ENCODE measurements at regions not wholly inside any gene's neighbourhood (a gene's known extent, or its start where the extent isn't known, plus 50 kb on each side); places are given as distances from the start of the nearest gene placed in this dataset.
"Not testable (repeated sequence)": the region's sequence is repeated elsewhere in the genome, so short reads cannot be mapped to it uniquely, and the experiment has no call there.

DNA sequence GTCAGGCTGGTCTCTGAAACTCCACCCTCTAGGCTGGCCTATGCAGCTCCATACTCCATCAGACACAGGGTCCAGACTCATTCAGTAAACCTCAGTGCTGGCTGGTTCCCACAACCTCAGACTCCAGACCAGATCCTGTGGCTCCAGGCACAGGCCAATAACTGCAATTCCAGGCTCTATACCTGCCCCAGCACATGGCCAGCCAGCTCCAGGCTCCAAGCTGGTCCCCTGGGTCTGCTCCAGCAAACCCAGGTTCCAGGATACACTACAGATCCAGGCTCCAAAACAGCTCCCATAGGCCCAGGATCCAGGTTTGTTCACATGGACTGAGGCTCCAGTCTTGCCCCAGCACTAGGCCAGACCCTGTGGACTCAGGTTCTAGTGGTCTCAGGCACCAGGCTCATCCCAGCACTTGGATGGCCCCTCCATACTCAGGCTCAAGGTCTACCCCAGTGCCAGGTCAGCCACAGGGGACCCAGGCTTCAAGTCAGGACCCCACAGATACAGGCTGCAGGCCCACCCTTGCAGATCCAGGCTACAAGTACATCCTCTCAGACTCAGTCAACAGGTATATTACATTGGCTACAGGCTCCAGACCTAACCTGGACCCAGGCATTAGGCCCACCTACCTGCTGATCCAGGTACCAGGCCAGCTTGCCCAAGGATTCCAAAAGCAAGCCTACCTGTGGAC, 117.6 kb upstream of the TMEM170B start:
- no peaks in the 10 kb centered on the region for H3K4me1 ChIP-seq (ENCODE audit: control insufficient read depth in 1 of 2, insufficient read depth in 2 of 2, low read length in 2 of 2)
- no peak overlapping the region for H3K4me3 ChIP-seq (ENCODE audit: low read length in 2 of 2)
- H3K27me3 ChIP-seq (ENCODE audit: control insufficient read depth in 1 of 2, insufficient read depth in 2 of 2, low read length in 1 of 2): no peaks in the 10 kb centered on the region
- no peak for DNase-seq
- intact Hi-C loops (cut with DNase I): loop anchor here in 1 of 2 donors (10.0 kb wide), 1 partner anchor 65 kb away; no protein-coding TSS in a partner anchor
- H3K9me3 ChIP-seq (ENCODE audit: control insufficient read depth, low read length): no peaks in the 10 kb centered on the region
- no peak overlapping the region for H3K27ac ChIP-seq (ENCODE audit: low read depth in 1 of 2, low read length in 2 of 2)
- no peak for ATAC-seq (ENCODE audit: low FRiP score)
- no peaks in the 10 kb centered on the region for H3K36me3 ChIP-seq (ENCODE audit: control insufficient read depth in 1 of 2, insufficient read depth in 2 of 2, low read length in 1 of 2)

- Histone ChIP-seq H3K9me3 (ENCODE audit: control insufficient read depth, low read length) (no peaks in the 10 kb centered on the region), H3K4me1 (ENCODE audit: control insufficient read depth in 1 of 2, insufficient read depth in 2 of 2, low read length in 2 of 2) (peaks cover 0 to 2% of the 10 kb centered on the region in 2 donors), H3K4me3 (ENCODE audit: low read length in 2 of 2) (no peak overlapping the region), H3K27me3 (ENCODE audit: control insufficient read depth in 1 of 2, insufficient read depth in 2 of 2, low read length in 1 of 2) (no peaks in the 10 kb centered on the region), H3K36me3 (ENCODE audit: control insufficient read depth in 1 of 2, insufficient read depth in 2 of 2, low read length in 1 of 2) (no peaks in the 10 kb centered on the region), H3K27ac (ENCODE audit: low read depth in 1 of 2, low read length in 2 of 2) (no peak overlapping the region)
- DNase-seq (no peak), ATAC-seq (ENCODE audit: low FRiP score) (no peak)
- intact Hi-C loops (cut with DNase I): loop anchor here in 1 of 2 donors (10.0 kb wide), 1 partner anchor 64 kb away; no protein-coding TSS in a partner anchor
- 86 to 89% methylated on average over 2 of the region's 2 CpGs for WGBS, 2 donors
These were observed 119.2 kb upstream of the TMEM170B start for GRCh38 chr6:11418290-11418905.

DNA sequence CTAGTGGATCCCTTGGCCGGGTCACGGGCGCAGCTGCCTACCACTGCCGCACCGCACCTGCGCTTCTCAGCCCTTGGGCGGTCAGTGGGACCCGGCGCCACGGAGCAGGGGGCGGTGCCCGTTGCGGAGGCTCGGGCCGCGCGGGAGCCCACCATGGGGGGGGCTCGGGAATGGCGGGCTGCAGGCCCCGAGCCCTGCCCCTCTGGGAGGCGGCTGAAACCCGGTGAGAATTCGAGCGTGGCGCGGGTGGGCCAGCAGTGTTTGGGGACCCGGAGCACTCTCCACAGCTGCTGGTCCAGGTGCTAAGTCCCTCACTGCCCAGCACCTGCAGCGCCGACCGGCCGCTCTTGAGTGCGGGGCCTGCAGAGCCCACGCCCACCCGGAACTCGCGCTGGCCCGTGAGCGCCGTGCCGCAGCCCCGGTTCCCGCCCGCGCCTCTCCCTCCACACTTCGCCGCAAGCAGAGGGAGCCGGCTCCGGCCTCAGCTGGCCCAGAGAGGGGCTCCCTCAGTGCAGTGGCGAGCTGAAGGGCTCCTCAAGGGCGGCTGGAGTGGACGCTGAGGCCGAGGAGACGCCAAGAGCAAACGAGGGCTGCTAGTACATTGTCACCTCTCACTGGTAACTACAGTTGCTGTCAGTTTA, 120.5 kb upstream of the TMEM170B start:
- Histone ChIP-seq H3K9me3 (ENCODE audit: control insufficient read depth, low read length) (no peaks in the 10 kb centered on the region), H3K27ac (ENCODE audit: low read depth in 1 of 2, low read length in 2 of 2) (no peak overlapping the region), H3K27me3 (ENCODE audit: control insufficient read depth in 1 of 2, insufficient read depth in 2 of 2, low read length in 1 of 2) (no peaks in the 10 kb centered on the region), H3K4me3 (ENCODE audit: low read length in 2 of 2) (no peak overlapping the region), H3K36me3 (ENCODE audit: control insufficient read depth in 1 of 2, insufficient read depth in 2 of 2, low read length in 1 of 2) (no peaks in the 10 kb centered on the region), H3K4me1 (ENCODE audit: control insufficient read depth in 1 of 2, insufficient read depth in 2 of 2, low read length in 2 of 2) (peaks cover 2 to 4% of the 10 kb centered on the region in 2 donors)
- intact Hi-C loops (cut with DNase I): loop anchor here in 1 of 2 donors (10.0 kb wide), 1 partner anchor 62 kb away; no protein-coding TSS in a partner anchor
- 96 to 97% methylated on average over 51 to 54 of the region's 54 CpGs for WGBS, 2 donors
- ATAC-seq (ENCODE audit: low FRiP score) (no peak), DNase-seq (no peak)

DNA sequence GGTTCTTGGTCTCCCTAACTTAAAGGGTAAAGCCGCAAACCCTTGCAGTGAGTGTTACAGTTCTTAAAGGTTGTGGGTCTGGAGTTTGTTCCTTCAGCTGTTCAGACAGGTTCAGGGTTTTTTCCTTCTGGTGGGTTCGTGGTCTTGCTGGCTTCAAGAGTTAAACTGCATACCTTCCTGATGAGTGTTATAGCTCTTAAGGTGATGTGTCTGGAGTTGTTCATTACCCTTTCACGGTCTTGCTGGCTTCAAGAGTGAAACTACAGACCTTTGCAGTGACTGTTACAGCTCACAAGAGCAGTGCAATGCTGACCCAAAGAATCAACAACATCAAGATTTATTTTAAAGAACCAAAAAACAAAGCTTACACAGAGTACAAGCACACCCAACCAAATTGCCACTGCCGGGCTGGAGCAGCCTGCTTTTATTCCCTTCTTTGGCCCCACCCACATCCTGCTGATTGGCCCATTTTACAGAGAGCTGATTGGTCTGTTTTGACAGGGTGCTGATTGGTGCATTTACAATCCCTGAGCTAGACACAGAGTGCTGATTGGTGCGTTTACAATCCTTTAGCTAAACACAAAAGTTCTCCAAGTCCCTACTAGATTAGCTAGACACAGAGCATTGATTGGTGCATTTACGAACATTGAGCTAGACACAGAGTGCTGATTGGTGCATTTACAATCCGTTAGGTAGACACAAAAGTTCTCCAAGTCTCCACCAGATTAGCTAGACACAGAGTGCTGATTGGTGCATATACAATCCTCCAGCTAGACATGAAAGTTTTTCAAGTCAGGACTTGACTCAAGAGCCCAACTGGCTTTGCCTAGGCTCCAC, 121.2 kb upstream of the TMEM170B start:
- not testable (repeated sequence) for H3K36me3 ChIP-seq (ENCODE audit: control insufficient read depth in 1 of 2, insufficient read depth in 2 of 2, low read length in 1 of 2); H3K9me3 ChIP-seq (ENCODE audit: control insufficient read depth, low read length); H3K27ac ChIP-seq (ENCODE audit: low read depth in 1 of 2, low read length in 2 of 2); ATAC-seq (ENCODE audit: low FRiP score); H3K4me3 ChIP-seq (ENCODE audit: low read length in 2 of 2); H3K4me1 ChIP-seq (ENCODE audit: control insufficient read depth in 1 of 2, insufficient read depth in 2 of 2, low read length in 2 of 2); H3K27me3 ChIP-seq (ENCODE audit: control insufficient read depth in 1 of 2, insufficient read depth in 2 of 2, low read length in 1 of 2); DNase-seq
- 76 to 77% methylated on average over 7 of the region's 7 CpGs for WGBS, 2 donors
- intact Hi-C loops (cut with DNase I): loop anchor here in 1 of 2 donors (10.0 kb wide), 1 partner anchor 62 kb away; no protein-coding TSS in a partner anchor

- Histone ChIP-seq H3K36me3 (ENCODE audit: control insufficient read depth in 1 of 2, insufficient read depth in 2 of 2, low read length in 1 of 2) (no peaks in the 10 kb centered on the region), H3K27ac (ENCODE audit: low read depth in 1 of 2, low read length in 2 of 2) (no peak overlapping the region), H3K4me3 (ENCODE audit: low read length in 2 of 2) (no peak overlapping the region), H3K4me1 (ENCODE audit: control insufficient read depth in 1 of 2, insufficient read depth in 2 of 2, low read length in 2 of 2) (peaks cover 3 to 4% of the 10 kb centered on the region in 2 donors), H3K9me3 (ENCODE audit: control insufficient read depth, low read length) (no peaks in the 10 kb centered on the region), H3K27me3 (ENCODE audit: control insufficient read depth in 1 of 2, insufficient read depth in 2 of 2, low read length in 1 of 2) (no peaks in the 10 kb centered on the region)
- 95 to 98% methylated on average over 7 of the region's 7 CpGs for WGBS, 2 donors
- no peak for DNase-seq
- intact Hi-C loops (cut with DNase I): loop anchor here in 1 of 2 donors (1.0 to 10.0 kb wide), 2 partner anchors 17 to 61 kb away; no protein-coding TSS in a partner anchor
- no peak for ATAC-seq (ENCODE audit: low FRiP score)
These were observed 122.0 kb upstream of the TMEM170B start for GRCh38 chr6:11415557-11415956.

GRCh38 chr6:11414176-11414963, 123.2 kb upstream of the TMEM170B start:
- no peak for ATAC-seq (ENCODE audit: low FRiP score)
- peak overlapping the region; percentile 12 to 63 for H3K27ac ChIP-seq (ENCODE audit: low read depth in 1 of 2, low read length in 2 of 2)
- WGBS, 2 donors: 87 to 96% methylated on average over 2 of the region's 2 CpGs
- no peak overlapping the region for H3K4me3 ChIP-seq (ENCODE audit: low read length in 2 of 2)
- no peak for DNase-seq
- no peaks in the 10 kb centered on the region for H3K27me3 ChIP-seq (ENCODE audit: control insufficient read depth in 1 of 2, insufficient read depth in 2 of 2, low read length in 1 of 2)
- intact Hi-C loops (cut with DNase I): loop anchor here (5.0 to 10.0 kb wide), 4 partner anchors 60 to 182 kb away; partner anchors contain the start of gene NEDD9 (in 1 of the 2)
- H3K4me1 ChIP-seq (ENCODE audit: control insufficient read depth in 1 of 2, insufficient read depth in 2 of 2, low read length in 2 of 2): peaks cover 3 to 4% of the 10 kb centered on the region in 2 donors
- no peaks in the 10 kb centered on the region for H3K36me3 ChIP-seq (ENCODE audit: control insufficient read depth in 1 of 2, insufficient read depth in 2 of 2, low read length in 1 of 2)
- H3K9me3 ChIP-seq (ENCODE audit: control insufficient read depth, low read length): no peaks in the 10 kb centered on the region

DNA sequence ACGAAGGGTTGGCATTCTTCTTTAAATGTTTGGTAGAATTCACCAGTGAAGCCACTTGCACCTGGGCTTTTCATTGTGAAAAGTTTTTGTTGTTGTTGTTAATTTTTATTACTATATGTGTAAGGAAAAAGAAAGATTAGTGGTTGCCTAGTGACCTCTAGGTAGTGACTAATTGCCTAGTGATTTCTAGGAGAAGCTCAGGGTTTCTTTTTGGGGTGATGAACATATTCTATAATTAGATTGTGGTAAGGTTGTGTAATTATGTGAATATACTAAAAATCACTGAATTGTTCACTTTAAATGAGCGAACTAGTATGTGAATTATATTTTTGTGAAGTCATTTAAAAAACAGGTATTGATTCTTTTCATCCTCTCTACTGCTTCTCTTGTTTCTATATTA, 123.8 kb upstream of the TMEM170B start:
- Histone ChIP-seq H3K27ac (ENCODE audit: low read depth in 1 of 2, low read length in 2 of 2) (peak overlapping the region in 1 of 2 donors; percentile 99), H3K4me1 (ENCODE audit: control insufficient read depth in 1 of 2, insufficient read depth in 2 of 2, low read length in 2 of 2) (peaks cover 3 to 4% of the 10 kb centered on the region in 2 donors), H3K4me3 (ENCODE audit: low read length in 2 of 2) (no peak overlapping the region), H3K27me3 (ENCODE audit: control insufficient read depth in 1 of 2, insufficient read depth in 2 of 2, low read length in 1 of 2) (no peaks in the 10 kb centered on the region), H3K36me3 (ENCODE audit: control insufficient read depth in 1 of 2, insufficient read depth in 2 of 2, low read length in 1 of 2) (no peaks in the 10 kb centered on the region), H3K9me3 (ENCODE audit: control insufficient read depth, low read length) (no peaks in the 10 kb centered on the region)
- 95 to 99% methylated on average over 2 of the region's 2 CpGs for WGBS, 2 donors
- no peak for ATAC-seq (ENCODE audit: low FRiP score)
- DNase-seq: no peak
- intact Hi-C loops (cut with DNase I): loop anchor here (5.0 to 10.0 kb wide), 4 partner anchors 59 to 181 kb away; partner anchors contain the start of gene NEDD9 (in 1 of the 2)

Measured in aorta (tissue), 5 donors.